GM12878 (cell line): ENCODE measurements at regions not wholly inside any gene's neighbourhood (a gene's known extent, or its start where the extent isn't known, plus 50 kb on each side); places are given as distances from the start of the nearest gene placed in this dataset.

Source experiments
- ATAC-seq: fragments of 200-7000 bp; cut with Tn5 transposase; 3 replicates; pipeline ENCODE4 v1.9.1; 2020; ENCODE audit warnings: mild to moderate bottlenecking, moderate library complexity
- BruUV-seq: library from RNA; stranded (reverse); fragments of 400-500 nt; replicated peaks from 2 replicates; lab custom pipeline; 2021; lab: Mats Ljungman, UMichigan
- CTCF ChIA-PET: fragments of 300-600 bp; sonication (Branson Sonifier 250); formaldehyde crosslinking; extraction: SDS; loops from one replicate; lab custom pipeline; 2021; ENCODE audit warnings: inconsistent platforms; lab: Yijun Ruan, JAX
- POLR2A ChIA-PET: fragments of 350-600 bp; formaldehyde crosslinking; extraction: SDS; loops from one replicate; lab custom pipeline; 2021; ENCODE audit warnings: inconsistent platforms; lab: Charles Lee
- RAD21 ChIA-PET: fragments of 300-600 bp; sonication (Branson Sonifier 250); formaldehyde crosslinking; loops from one replicate; lab custom pipeline; 2023; ENCODE audit warnings: antibody characterized with exemption; ENCODE audit not compliant: unreplicated experiment; lab: Charles Lee
- SMC1A ChIA-PET: fragments of 300-600 bp; sonication (Branson Sonifier 250); formaldehyde crosslinking; loops from one replicate; lab custom pipeline; 2023; ENCODE audit not compliant: unreplicated experiment, uncharacterized antibody; lab: Charles Lee
- DNase-seq: peaks from one replicate; pipeline ENCODE4 v3.0.0-alpha.2; 2011; ENCODE audit warnings: low read depth, low spot score
- FAIRE-seq: peaks from 3 replicates; lab custom pipeline; 2011; peaks lifted over from hg19 to GRCh38; lab: Jason Lieb, UNC
- H2AFZ ChIP-seq: 2 replicates; pipeline ENCODE4 v1.6.0; 2011; ENCODE audit warnings: low read depth, low read length, control low read depth; ENCODE audit not compliant: control insufficient read depth
- H3K27ac ChIP-seq: 2 replicates; pipeline ENCODE4 v1.5.1; 2011; ENCODE audit warnings: control low read depth; ENCODE audit not compliant: control insufficient read depth, insufficient read depth
- H3K27me3 ChIP-seq, 2 experiments: replicated peaks in 1 of 2; 2 replicates each; pipeline versions ENCODE4 v1.6.0 to v1.6.1; 2011; ENCODE audit warnings: low read length in 1 of 2; ENCODE audit not compliant: control insufficient read depth in 2 of 2, insufficient read depth in 2 of 2
- H3K36me3 ChIP-seq, 2 experiments: 2 replicates each; pipeline ENCODE4 v1.5.1; 2011; ENCODE audit warnings: low read length in 1 of 2; ENCODE audit not compliant: control insufficient read depth in 2 of 2, insufficient read depth in 2 of 2
- H3K4me1 ChIP-seq: 2 replicates; pipeline ENCODE4 v1.6.1; 2011; ENCODE audit warnings: mild to moderate bottlenecking, low read length, moderate library complexity, mixed read lengths; ENCODE audit not compliant: control insufficient read depth, insufficient read depth
- H3K4me2 ChIP-seq: 2 replicates; pipeline ENCODE4 v1.6.0; 2011; ENCODE audit warnings: control low read depth; ENCODE audit not compliant: control insufficient read depth, insufficient read depth
- H3K4me3 ChIP-seq: fragments of 200-600 bp; sonication (generic); 2 replicates; pipeline ENCODE4 v1.5.1; 2016
- H3K79me2 ChIP-seq: 2 replicates; pipeline ENCODE4 v1.6.0; 2011; ENCODE audit warnings: low read length; ENCODE audit not compliant: control insufficient read depth, insufficient read depth
- H3K9ac ChIP-seq: 2 replicates; pipeline ENCODE4 v1.8.0; 2011; ENCODE audit warnings: low read length, control low read depth, mixed read lengths; ENCODE audit not compliant: control insufficient read depth, insufficient read depth
- H3K9me3 ChIP-seq: replicated peaks from 3 replicates; pipeline ENCODE4 v1.5.1; 2011; ENCODE audit warnings: mild to moderate bottlenecking, low read length; ENCODE audit not compliant: control insufficient read depth, insufficient read depth
- H4K20me1 ChIP-seq: 2 replicates; pipeline ENCODE4 v1.6.0; 2011; ENCODE audit not compliant: control insufficient read depth, insufficient read depth
- CBFB ChIP-seq: IDR thresholded peaks from 2 replicates; pipeline ENCODE4 v1.6.1; 2016; ENCODE audit warnings: antibody characterized with exemption, low read depth
- CEBPB ChIP-seq, 2 experiments: fragments of 150-350 bp in 1 of 2; IDR thresholded peaks; 2 replicates each; pipeline ENCODE4 v1.6.1; 2012 to 2014; ENCODE audit warnings: low read depth in 2 of 2, low read length in 2 of 2, borderline replicate concordance in 1 of 2, inconsistent platforms in 1 of 2
- FOXM1 ChIP-seq: IDR thresholded peaks from 2 replicates; pipeline ENCODE4 v1.6.1; 2012; ENCODE audit warnings: low read depth, mild to moderate bottlenecking, inconsistent platforms, low read length, moderate library complexity
- HDAC2 ChIP-seq: fragments of 200-600 bp; sonication (generic); IDR thresholded peaks from 2 replicates; pipeline ENCODE4 v1.6.1; 2017
- IKZF2 ChIP-seq, 2 experiments: fragments of 450-650 bp; IDR thresholded peaks; 2 replicates each; pipeline ENCODE4 v1.6.1; 2017; ENCODE audit warnings: mild to moderate bottlenecking in 2 of 2, moderate library complexity in 2 of 2
- IRF4 ChIP-seq: IDR thresholded peaks from 2 replicates; pipeline ENCODE4 v1.6.1; 2011; ENCODE audit warnings: low read depth, low read length
- MAX ChIP-seq: IDR thresholded peaks from 2 replicates; pipeline ENCODE4 v1.6.1; 2012; ENCODE audit warnings: low read depth, low read length, improper control_type of control experiment
- MYC ChIP-seq: IDR thresholded peaks from 2 replicates; pipeline ENCODE4 v1.6.1; 2011; ENCODE audit warnings: mild to moderate bottlenecking, low read length, moderate library complexity, inconsistent platforms; ENCODE audit not compliant: insufficient read depth, insufficient replicate concordance, insufficient read length, severe bottlenecking
- NFIC ChIP-seq: IDR thresholded peaks from 2 replicates; pipeline ENCODE4 v1.6.1; 2012; ENCODE audit warnings: low read depth, mild to moderate bottlenecking, inconsistent platforms, low read length, moderate library complexity
- POLR2AphosphoS2 ChIP-seq: IDR thresholded peaks from 2 replicates; pipeline ENCODE4 v1.6.1; 2011; ENCODE audit warnings: low read depth, mild to moderate bottlenecking, low read length, improper control_type of control experiment, moderate library complexity
- POLR2AphosphoS5 ChIP-seq: IDR thresholded peaks from 2 replicates; pipeline ENCODE4 v1.6.1; 2011; ENCODE audit warnings: mild to moderate bottlenecking, low read length, inconsistent platforms
- RFX5 ChIP-seq: IDR thresholded peaks from 2 replicates; pipeline ENCODE4 v1.6.1; 2011; ENCODE audit warnings: low read depth, low read length, improper control_type of control experiment
- RUNX3 ChIP-seq: IDR thresholded peaks from 2 replicates; pipeline ENCODE4 v1.6.1; 2012; ENCODE audit warnings: low read length, inconsistent platforms
- SIN3A ChIP-seq: IDR thresholded peaks from 2 replicates; pipeline ENCODE4 v1.6.1; 2012; ENCODE audit warnings: low read depth, low read length, improper control_type of control experiment
- SKIL ChIP-seq: fragments of 450-650 bp; IDR thresholded peaks from 2 replicates; pipeline ENCODE4 v1.6.1; 2017; ENCODE audit warnings: mild to moderate bottlenecking, low read depth, inconsistent platforms; ENCODE audit not compliant: poor library complexity, severe bottlenecking
- SUZ12 ChIP-seq: fragments of 200-600 bp; sonication (generic); IDR thresholded peaks from one replicate; pipeline ENCODE4 v1.6.1; 2018; ENCODE audit warnings: antibody characterized with exemption, mild to moderate bottlenecking; ENCODE audit not compliant: unreplicated experiment
- ZNF207 ChIP-seq: fragments of 450-650 bp; IDR thresholded peaks from 2 replicates; pipeline ENCODE4 v1.6.1; 2014; ENCODE audit warnings: antibody characterized with exemption, mild to moderate bottlenecking, borderline replicate concordance
- WGBS: methylation state at CpG from one replicate; pipeline ENCODE4 v1.1.6; 2016; ENCODE audit warnings: low lambda C conversion rate; ENCODE audit not compliant: insufficient replicate concordance, insufficient coverage; ENCODE audit errors: missing lambda C conversion rate; 5-methylcytosine and 5-hydroxymethylcytosine counted together
- in situ Hi-C: fragments of 300-500 bp; cut with MboI; formaldehyde crosslinking; loops from 9 replicates; pipeline ENCODE4 v1.14.3; 2018; ENCODE audit warnings: mixed read lengths
- intact Hi-C: fragments of 100-400 bp; cut with micrococcal nuclease; formaldehyde crosslinking; loops from one replicate; pipeline ENCODE4 v1.14.2; 2022; ENCODE audit not compliant: unreplicated experiment
- TF ChIP-seq, protein P1 (sequence below): fragments of 450-650 bp; IDR thresholded peaks from 2 replicates; pipeline ENCODE4 v1.6.1; 2016; ENCODE audit warnings: mild to moderate bottlenecking, moderate library complexity, borderline replicate concordance

DNA sequence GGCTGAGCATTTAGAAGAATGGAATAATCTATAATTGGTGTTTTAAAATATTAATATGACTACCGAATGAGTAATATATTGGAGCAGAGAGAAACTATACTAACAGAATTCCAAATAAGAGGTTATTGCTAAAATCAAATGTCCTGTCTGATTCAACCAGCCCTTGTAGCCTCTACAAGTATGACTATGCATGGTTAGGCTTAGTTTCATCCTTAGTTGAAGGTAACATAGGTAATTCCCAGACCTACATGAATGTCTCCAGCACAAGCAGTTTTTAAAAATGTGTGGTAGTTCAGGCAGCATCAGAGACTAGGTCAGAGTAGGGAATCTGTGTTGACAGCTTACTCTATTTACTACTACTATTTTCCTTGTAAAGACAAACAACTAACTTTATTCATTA lies 51.7 kb upstream of the SLC27A6 start:
- CTCF ChIA-PET, result interaction anchor here (1.0 kb wide), 1 partner anchor 11 kb away, joined by 3 read pairs; no protein-coding TSS in a partner anchor
- in situ Hi-C loops, result no loop called here
- intact Hi-C loops, result no loop called here
- Histone ChIP-seq H3K36me3 (no peaks in the 10 kb centered on the region), H2AFZ (no peak overlapping the region), H3K4me2 (no peak overlapping the region), H3K4me1 (no peaks in the 10 kb centered on the region), H3K9ac (no peak overlapping the region), H3K27me3 (no peaks in the 10 kb centered on the region), H3K27ac (no peak overlapping the region), H3K4me3 (no peak overlapping the region), H4K20me1 (no peaks in the 10 kb centered on the region), H3K79me2 (no peaks in the 10 kb centered on the region), H3K9me3 (no peaks in the 10 kb centered on the region)
- no TSS peak for BruUV-seq
- SMC1A ChIA-PET, result no interaction called here
- 0% methylated on average over 1 of the region's 1 CpG for WGBS
- DNase-seq (no peak), FAIRE-seq (no peak), ATAC-seq (peak; percentile 65)
- POLR2A ChIA-PET, result no interaction called here
- RAD21 ChIA-PET, result no interaction called here
- no peak for TF ChIP-seq POLR2AphosphoS5
- no peak for TF ChIP-seq CBFB
- peak; percentile 55; the same call in 1 of the 2 replicates for TF ChIP-seq FOXM1
- 0 out of 2 replicates have a peak, but pooled peaks have one; percentile 44 for TF ChIP-seq IRF4
- TF ChIP-seq, protein P1, sequence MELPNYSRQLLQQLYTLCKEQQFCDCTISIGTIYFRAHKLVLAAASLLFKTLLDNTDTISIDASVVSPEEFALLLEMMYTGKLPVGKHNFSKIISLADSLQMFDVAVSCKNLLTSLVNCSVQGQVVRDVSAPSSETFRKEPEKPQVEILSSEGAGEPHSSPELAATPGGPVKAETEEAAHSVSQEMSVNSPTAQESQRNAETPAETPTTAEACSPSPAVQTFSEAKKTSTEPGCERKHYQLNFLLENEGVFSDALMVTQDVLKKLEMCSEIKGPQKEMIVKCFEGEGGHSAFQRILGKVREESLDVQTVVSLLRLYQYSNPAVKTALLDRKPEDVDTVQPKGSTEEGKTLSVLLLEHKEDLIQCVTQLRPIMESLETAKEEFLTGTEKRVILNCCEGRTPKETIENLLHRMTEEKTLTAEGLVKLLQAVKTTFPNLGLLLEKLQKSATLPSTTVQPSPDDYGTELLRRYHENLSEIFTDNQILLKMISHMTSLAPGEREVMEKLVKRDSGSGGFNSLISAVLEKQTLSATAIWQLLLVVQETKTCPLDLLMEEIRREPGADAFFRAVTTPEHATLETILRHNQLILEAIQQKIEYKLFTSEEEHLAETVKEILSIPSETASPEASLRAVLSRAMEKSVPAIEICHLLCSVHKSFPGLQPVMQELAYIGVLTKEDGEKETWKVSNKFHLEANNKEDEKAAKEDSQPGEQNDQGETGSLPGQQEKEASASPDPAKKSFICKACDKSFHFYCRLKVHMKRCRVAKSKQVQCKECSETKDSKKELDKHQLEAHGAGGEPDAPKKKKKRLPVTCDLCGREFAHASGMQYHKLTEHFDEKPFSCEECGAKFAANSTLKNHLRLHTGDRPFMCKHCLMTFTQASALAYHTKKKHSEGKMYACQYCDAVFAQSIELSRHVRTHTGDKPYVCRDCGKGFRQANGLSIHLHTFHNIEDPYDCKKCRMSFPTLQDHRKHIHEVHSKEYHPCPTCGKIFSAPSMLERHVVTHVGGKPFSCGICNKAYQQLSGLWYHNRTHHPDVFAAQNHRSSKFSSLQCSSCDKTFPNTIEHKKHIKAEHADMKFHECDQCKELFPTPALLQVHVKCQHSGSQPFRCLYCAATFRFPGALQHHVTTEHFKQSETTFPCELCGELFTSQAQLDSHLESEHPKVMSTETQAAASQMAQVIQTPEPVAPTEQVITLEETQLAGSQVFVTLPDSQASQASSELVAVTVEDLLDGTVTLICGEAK, result no peak
- no peak for TF ChIP-seq RFX5
- TF ChIP-seq POLR2AphosphoS2, result no peak
- TF ChIP-seq SKIL, result no peak
- no peak for TF ChIP-seq MYC
- no peak for TF ChIP-seq SUZ12
- peak in 1 of 2 experiments; percentile 19; a peak in 1 of 4 replicates for TF ChIP-seq IKZF2 (IDR thresholded peaks at IDR 0.05)
- TF ChIP-seq RUNX3, result peak; percentile 64
- TF ChIP-seq CEBPB (IDR thresholded peaks at IDR 0.05; ENCODE audit: borderline replicate concordance in 1 of 2, low read depth in 2 of 2, low read length in 2 of 2), result no peak
- TF ChIP-seq HDAC2, result no peak
- TF ChIP-seq ZNF207, result no peak
- no peak for TF ChIP-seq SIN3A
- TF ChIP-seq NFIC, result peak; percentile 82
- TF ChIP-seq MAX, result no peak
